ENCODE measurements at regions not wholly inside any gene's neighbourhood (a gene's known extent, or its start where the extent isn't known, plus 50 kb on each side); places are given as distances from the start of the nearest gene placed in this dataset.

DNA sequence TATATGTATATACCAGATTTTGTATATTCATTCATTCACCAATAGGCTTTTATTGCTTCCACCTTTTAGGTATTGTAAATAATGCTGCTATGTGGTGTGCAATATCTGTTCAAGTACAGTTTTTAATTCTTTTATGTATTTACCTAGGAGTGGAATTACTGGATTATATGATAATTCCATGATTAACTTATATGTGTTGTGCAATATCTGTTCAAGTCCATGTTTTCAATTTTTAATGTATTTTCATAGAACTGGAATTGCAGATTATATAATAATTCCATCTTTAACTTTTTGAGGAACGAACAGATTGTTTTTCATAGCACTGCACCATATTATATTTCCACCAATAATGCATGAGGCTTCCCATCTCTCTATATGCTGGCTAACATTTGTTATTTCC, 50.6 kb upstream of the L3MBTL4 start:
- no peak for DNase-seq (ENCODE audit: low read depth, low spot score)
- no peak overlapping the region for H3K27ac ChIP-seq

DNA sequence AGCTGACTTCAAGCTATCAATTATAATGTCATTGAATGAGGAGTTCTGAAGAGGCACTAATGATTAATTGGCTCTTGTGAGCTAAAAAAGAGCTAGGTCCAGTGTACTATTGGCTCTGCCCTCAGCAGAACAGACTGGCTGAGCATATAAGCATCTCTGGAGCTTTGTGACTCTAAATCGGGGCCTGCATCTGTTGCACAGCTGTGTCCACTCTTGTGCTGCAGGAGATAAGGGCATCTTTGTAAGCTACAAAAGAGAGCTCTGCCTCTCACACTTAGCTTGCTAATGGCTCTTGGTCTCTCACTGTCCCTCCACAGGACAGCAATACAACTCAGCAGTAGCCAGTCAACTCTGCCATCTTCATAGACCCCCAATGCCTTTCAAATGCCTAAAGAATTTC, 61.5 kb upstream of the L3MBTL4 start:
- no peak overlapping the region for H3K27ac ChIP-seq
- no peak for DNase-seq (ENCODE audit: low read depth, low spot score)

DNA sequence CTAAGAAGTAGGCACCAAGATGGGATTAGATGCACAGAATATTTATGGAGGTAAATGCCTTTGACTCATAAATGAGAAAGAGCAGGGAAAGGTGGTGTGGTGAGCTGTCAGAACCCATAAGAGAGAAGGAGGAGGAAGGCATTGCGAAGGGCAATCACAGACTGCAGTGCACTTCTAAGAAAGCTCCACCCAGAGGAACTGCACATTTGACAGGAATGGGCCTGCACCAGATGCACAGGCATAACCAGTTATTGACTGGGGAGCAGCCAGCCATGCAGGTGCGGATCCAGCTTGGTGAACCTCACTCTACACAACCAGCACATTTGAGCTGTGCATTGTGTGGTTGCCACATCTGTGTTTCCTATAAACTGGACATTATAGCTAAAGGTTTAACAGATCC, 62.2 kb upstream of the L3MBTL4 start:
- DNase-seq (ENCODE audit: low read depth, low spot score) = peak; percentile 49
- no peak overlapping the region for H3K27ac ChIP-seq

GRCh38 chr18:6478121-6478520, 63.4 kb upstream of the L3MBTL4 start:
- no peak for DNase-seq (ENCODE audit: low read depth, low spot score)
- H3K27ac ChIP-seq = no peak overlapping the region

GRCh38 chr18:6479699-6480098, 65.0 kb upstream of the L3MBTL4 start:
- no peak for DNase-seq (ENCODE audit: low read depth, low spot score)
- H3K27ac ChIP-seq = no peak overlapping the region

- no peak for DNase-seq (ENCODE audit: low read depth, low spot score)
- peak overlapping the region; percentile 9 for H3K27ac ChIP-seq
Measured at GRCh38 chr18:6482198-6482977, 67.7 kb upstream of the L3MBTL4 start.

DNA sequence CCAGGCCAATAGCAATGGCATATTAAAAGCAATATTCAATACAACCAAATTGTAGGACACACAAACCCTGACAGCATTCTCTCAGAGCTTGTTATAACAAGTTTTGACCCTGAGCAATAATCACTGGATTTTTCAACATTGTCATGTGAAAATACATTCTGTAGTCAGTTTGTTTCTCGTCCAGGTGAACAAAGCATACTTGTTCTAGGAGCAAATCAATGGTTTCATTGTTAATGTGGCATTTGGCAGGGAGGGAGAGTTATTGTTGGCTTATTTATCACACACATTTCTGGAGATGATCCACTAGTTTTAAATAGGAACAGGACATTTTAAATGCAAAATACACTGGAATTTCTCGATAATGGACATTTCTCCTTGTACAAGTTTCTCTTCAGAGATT, 69.9 kb upstream of the L3MBTL4 start:
- H3K27ac ChIP-seq = no peak overlapping the region
- no peak for DNase-seq (ENCODE audit: low read depth, low spot score)

DNA sequence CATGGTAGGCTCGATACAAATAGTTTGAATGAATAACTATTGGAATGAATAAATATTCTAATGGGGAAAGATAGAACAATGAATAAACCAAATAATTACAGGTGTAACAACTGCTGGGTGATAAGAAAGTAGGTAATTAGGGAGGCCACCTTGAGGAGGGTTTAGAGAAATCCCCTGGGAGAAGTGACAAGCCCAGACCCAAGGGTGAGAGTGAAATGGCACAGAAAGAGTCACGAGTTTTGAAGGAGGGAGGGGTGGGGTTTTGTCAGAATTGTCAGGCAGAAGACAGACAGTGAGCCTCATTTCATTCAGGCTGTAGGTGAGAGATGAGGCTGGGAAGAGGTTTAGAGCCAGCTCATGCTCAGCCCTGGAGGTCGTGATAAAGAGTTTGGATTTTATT, 71.6 kb upstream of the L3MBTL4 start:
- no peak for DNase-seq (ENCODE audit: low read depth, low spot score)
- H3K27ac ChIP-seq = no peak overlapping the region

- no peak overlapping the region for H3K27ac ChIP-seq
- no peak for DNase-seq (ENCODE audit: low read depth, low spot score)
Measured at GRCh38 chr18:6486764-6487426, 72.2 kb upstream of the L3MBTL4 start.

DNA sequence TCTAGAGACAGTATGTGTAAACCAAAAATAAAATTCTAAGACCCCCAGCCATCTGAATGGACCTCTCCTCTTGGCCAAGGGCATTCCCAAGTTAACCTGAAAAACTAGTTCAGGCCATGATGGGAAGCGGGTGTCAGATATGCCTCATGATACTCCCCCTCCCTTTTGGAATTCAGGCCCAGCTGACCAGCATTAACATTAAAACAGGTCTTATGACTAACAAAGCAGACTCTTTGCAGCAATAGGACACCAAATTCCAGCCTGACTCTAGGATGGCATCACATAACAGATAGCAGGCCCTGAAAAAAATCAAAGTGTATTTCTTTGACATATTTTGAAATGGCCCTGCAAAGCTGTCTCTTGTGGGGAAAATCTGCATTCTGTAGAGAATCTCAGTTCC, 73.3 kb upstream of the L3MBTL4 start:
- DNase-seq (ENCODE audit: low read depth, low spot score) = no peak
- H3K27ac ChIP-seq = no peak overlapping the region

- no peak overlapping the region for H3K27ac ChIP-seq
- no peak for DNase-seq (ENCODE audit: low read depth, low spot score)
Measured at GRCh38 chr18:6488956-6489355, 74.2 kb upstream of the L3MBTL4 start.

DNA sequence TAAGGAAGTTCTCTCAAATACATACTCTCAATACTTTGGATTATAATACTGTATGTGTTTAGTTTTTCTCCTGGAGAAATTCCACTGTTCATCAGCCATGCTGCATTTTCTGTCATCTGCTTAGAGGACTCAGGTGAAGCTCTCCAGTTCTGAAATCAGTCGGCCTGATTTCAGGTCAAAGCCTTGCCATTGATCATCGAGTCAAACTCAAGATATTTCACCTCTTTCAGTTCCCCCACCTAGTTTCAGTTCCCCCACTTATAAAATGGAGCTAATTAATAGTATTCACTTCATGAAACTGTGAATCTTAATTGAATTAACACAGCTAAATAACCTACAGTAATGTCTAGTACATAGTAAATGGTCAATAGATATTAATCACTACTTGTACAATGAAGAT, 75.3 kb upstream of the L3MBTL4 start:
- H3K27ac ChIP-seq = no peak overlapping the region
- DNase-seq (ENCODE audit: low read depth, low spot score) = no peak

- H3K27ac ChIP-seq = no peak overlapping the region
- DNase-seq (ENCODE audit: low read depth, low spot score) = no peak
Measured at GRCh38 chr18:6493194-6493593, 78.5 kb upstream of the L3MBTL4 start.

- no peak for DNase-seq (ENCODE audit: low read depth, low spot score)
- H3K27ac ChIP-seq = no peak overlapping the region
Measured at GRCh38 chr18:6495536-6495935, 80.8 kb upstream of the L3MBTL4 start.

GRCh38 chr18:6497543-6497942, 82.8 kb upstream of the L3MBTL4 start:
- DNase-seq (ENCODE audit: low read depth, low spot score) = no peak
- H3K27ac ChIP-seq = no peak overlapping the region

DNA sequence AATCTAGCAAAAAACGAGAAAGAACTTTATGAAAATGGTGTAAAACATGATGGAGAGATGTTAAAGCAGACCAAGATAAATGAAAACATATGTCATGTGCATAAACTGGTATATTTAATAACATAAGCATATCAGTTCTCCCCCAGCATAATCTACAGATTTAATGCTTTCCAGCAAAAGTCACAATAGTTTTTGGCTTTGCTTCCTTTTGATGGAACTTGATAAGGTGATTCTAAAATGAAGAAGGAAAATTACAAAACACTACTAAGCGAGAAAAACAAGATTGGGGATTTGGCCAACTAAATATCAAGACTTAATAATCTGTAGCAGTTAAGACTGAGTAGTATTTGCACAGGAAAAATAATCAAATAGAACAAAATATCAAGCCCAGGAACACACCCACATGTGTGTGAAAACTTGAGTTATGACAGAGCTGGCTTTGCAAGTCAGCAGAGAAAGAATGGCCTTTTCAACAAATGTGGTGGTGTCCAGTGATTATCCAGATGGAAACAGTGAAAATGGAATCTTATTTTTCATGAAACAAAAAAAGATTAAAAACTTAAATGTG, 83.7 kb upstream of the L3MBTL4 start:
- no peak for DNase-seq (ENCODE audit: low read depth, low spot score)
- no peak overlapping the region for H3K27ac ChIP-seq

DNA sequence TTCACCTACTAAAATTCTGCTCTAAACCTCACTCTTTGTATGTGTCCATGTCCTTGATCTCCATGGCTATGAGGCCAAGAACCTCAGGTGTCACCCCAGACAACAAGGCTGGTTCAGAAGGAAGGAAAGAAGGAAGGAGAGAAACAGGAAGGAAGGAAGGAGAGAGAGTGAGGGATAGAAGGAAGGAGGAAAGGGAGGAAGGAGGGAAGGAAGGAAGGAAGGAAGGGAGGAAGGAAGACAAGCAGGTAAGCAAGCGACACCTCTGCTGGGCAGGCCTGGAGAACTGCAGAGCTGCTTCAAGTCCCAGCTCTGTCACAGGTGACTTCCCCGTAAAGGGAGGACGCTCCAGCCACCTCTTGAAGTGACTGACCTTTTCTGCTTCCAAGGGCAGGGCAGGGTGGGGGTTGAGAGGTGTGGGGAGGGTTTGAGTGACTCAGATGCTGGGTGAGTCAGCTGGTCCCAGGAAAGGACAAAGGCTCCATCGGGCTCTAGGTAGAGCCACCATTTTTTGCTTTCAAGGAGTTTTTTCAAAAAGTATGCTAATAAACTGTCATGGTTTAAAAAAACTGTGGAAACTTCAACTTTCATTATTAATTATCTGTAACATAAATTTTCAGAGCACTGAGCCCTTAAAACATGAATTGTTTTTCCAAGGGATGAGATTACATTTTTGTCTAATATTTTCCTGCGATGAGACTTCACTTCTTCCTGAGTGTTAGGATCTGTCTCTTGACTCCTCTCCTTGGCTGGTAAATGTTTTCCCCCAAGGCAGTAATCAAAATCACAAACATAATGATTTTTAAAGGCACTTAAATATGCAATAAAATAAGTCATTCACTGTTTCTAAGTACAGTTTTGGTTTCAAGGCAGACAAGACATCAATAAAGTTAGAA, 90.1 kb upstream of the L3MBTL4 start:
- no peak overlapping the region for H3K27ac ChIP-seq
- no peak for DNase-seq (ENCODE audit: low read depth, low spot score)

DNA sequence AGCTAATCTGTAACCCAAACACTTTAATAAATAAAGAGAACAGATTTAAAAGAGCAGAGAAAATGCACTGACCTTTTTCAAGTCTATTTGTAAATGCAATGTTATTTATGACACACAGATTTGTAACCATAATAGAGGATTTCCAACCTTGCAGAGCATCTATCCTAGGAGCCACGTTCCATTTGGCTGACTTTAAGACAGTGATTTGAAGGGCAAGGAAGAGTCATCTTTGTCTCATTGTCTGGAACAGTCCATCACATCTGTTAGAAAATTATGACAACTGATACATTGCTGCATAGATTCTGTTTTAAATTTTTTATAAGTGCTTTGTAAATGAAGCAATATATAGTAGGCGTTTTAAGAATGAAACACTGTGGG, 90.8 kb upstream of the L3MBTL4 start:
- H3K27ac ChIP-seq = no peak overlapping the region
- DNase-seq (ENCODE audit: low read depth, low spot score) = no peak

DNA sequence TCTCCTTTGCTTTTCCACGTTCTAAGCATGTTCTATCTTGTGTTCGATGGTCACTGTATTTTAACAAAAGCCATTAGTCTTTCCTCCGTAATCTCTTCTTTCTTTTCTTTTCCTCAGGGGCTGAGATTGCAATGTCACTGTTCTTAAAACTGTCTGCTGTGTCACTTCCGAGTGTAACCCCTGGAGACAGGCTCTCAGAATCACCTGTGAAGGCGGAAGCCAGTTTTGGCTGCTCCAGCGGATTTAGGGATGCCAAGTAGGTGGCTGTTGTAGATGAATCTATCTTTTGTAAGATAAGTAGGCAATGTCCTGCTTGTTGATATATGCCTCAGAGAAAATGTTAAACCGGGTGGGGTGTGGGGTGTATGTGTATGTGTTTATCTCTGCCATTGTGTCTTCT, 94.7 kb upstream of the L3MBTL4 start:
- DNase-seq (ENCODE audit: low read depth, low spot score) = no peak

DNA sequence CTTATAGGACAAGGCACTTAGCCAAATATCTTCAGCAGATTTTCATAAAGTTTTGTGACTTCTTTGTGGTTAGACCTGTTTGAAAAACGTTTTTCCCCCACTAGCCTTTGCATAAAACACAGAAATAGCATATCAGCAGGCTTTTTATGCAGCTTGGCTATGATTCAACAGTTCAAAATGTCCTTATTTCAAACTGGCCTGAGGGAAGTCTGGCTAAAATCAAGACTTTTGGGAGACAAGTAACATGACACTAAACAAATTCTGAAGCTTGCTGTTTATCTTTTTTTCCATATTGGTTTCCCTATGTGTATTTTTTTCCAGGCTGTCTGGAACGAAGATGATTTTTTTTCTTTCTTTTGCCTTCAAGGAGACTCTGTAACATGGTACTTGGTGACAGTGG, 95.1 kb upstream of the L3MBTL4 start:
- H3K27ac ChIP-seq = no peak overlapping the region
- DNase-seq (ENCODE audit: low read depth, low spot score) = no peak

More for the DNA sequence above, 94.7 kb upstream of the L3MBTL4 start:
- no peak overlapping the region for H3K27ac ChIP-seq

GRCh38 chr18:6520901-6521300, 106.2 kb upstream of the L3MBTL4 start:
- DNase-seq (ENCODE audit: low read depth, low spot score) = no peak
- no peak overlapping the region for H3K27ac ChIP-seq

Measured in epithelial cell of prostate (primary cell).